ENCODE measurements at regions not wholly inside any gene's neighbourhood (a gene's known extent, or its start where the extent isn't known, plus 50 kb on each side); places are given as distances from the start of the nearest gene placed in this dataset.

GRCh38 chr2:63660060-63660459 lies 71.3 kb downstream of the MDH1 start:
- TF ChIP-seq, protein P1, sequence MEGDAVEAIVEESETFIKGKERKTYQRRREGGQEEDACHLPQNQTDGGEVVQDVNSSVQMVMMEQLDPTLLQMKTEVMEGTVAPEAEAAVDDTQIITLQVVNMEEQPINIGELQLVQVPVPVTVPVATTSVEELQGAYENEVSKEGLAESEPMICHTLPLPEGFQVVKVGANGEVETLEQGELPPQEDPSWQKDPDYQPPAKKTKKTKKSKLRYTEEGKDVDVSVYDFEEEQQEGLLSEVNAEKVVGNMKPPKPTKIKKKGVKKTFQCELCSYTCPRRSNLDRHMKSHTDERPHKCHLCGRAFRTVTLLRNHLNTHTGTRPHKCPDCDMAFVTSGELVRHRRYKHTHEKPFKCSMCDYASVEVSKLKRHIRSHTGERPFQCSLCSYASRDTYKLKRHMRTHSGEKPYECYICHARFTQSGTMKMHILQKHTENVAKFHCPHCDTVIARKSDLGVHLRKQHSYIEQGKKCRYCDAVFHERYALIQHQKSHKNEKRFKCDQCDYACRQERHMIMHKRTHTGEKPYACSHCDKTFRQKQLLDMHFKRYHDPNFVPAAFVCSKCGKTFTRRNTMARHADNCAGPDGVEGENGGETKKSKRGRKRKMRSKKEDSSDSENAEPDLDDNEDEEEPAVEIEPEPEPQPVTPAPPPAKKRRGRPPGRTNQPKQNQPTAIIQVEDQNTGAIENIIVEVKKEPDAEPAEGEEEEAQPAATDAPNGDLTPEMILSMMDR (IDR thresholded peaks at IDR 0.05; ENCODE audit: low read length), result no peak
- no peak for TF ChIP-seq EZH2phosphoT487 (IDR thresholded peaks at IDR 0.05; ENCODE audit: low read length)
- TF ChIP-seq EZH2 (optimal IDR thresholded peaks at IDR 0.05; ENCODE audit: low read depth, low read length), result no peak
